ENCODE measurements at regions not wholly inside any gene's neighbourhood (a gene's known extent, or its start where the extent isn't known, plus 50 kb on each side); places are given as distances from the start of the nearest gene placed in this dataset.

DNA sequence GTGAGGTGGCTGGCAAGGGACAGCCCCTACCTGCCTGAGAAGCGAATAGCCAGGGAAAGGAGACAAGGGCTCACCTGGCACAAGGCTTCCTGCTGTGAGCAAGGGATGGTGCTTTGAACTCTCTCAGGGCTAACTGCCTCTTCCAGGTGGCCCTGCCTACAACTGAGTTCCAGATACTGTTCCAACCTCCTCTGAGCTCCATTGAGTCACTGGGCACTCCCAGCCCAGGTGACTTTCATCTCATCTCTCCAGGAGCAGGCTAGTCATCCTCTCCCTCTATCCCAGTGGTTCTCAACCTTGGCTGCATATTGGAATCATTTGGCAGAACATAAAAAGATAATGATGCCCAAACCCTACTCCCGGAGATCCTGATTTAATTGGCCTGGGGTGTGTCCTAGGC, 374.0 kb upstream of the ZFP64 start:
- no peak for TF ChIP-seq POLR2AphosphoS5 (IDR thresholded peaks at IDR 0.05)
- TF ChIP-seq, protein P1, sequence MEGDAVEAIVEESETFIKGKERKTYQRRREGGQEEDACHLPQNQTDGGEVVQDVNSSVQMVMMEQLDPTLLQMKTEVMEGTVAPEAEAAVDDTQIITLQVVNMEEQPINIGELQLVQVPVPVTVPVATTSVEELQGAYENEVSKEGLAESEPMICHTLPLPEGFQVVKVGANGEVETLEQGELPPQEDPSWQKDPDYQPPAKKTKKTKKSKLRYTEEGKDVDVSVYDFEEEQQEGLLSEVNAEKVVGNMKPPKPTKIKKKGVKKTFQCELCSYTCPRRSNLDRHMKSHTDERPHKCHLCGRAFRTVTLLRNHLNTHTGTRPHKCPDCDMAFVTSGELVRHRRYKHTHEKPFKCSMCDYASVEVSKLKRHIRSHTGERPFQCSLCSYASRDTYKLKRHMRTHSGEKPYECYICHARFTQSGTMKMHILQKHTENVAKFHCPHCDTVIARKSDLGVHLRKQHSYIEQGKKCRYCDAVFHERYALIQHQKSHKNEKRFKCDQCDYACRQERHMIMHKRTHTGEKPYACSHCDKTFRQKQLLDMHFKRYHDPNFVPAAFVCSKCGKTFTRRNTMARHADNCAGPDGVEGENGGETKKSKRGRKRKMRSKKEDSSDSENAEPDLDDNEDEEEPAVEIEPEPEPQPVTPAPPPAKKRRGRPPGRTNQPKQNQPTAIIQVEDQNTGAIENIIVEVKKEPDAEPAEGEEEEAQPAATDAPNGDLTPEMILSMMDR (IDR thresholded peaks at IDR 0.05): no peak

All from prostate gland (tissue), 2 donors.